ENCODE measurements at regions not wholly inside any gene's neighbourhood (a gene's known extent, or its start where the extent isn't known, plus 50 kb on each side); places are given as distances from the start of the nearest gene placed in this dataset.
"Not testable (repeated sequence)": the region's sequence is repeated elsewhere in the genome, so short reads cannot be mapped to it uniquely, and the experiment has no call there.

- no peak for DNase-seq
Measured at GRCh38 chr3:94414418-94414817, 351.6 kb downstream of the NSUN3 start.

GRCh38 chr3:94416768-94417167 lies 353.9 kb downstream of the NSUN3 start:
- no peak for DNase-seq

- DNase-seq = no peak
Measured at GRCh38 chr3:94417963-94418455, 355.1 kb downstream of the NSUN3 start.

- no peak for DNase-seq
Measured at GRCh38 chr3:94420931-94421330, 358.1 kb downstream of the NSUN3 start.

- no peak for DNase-seq
Measured at GRCh38 chr3:94423578-94423977, 360.7 kb downstream of the NSUN3 start.

GRCh38 chr3:94429517-94429916 lies 366.7 kb downstream of the NSUN3 start:
- no peak for DNase-seq

GRCh38 chr3:94431876-94432570 lies 369.2 kb downstream of the NSUN3 start:
- no peak for DNase-seq

GRCh38 chr3:94433811-94434210 lies 370.9 kb downstream of the NSUN3 start:
- no peak for DNase-seq

GRCh38 chr3:94440767-94441493 lies 378.1 kb downstream of the NSUN3 start:
- peak; percentile 66 for DNase-seq

GRCh38 chr3:94441494-94441847 lies 378.6 kb downstream of the NSUN3 start:
- no peak for DNase-seq

GRCh38 chr3:94453864-94454263 lies 391.0 kb downstream of the NSUN3 start:
- peak; percentile 88 for DNase-seq

- no peak for DNase-seq
Measured at GRCh38 chr3:94459167-94459566, 396.3 kb downstream of the NSUN3 start.

- DNase-seq = no peak
Measured at GRCh38 chr3:94460931-94461330, 398.1 kb downstream of the NSUN3 start.

GRCh38 chr3:94462931-94463330 lies 400.1 kb downstream of the NSUN3 start:
- no peak for DNase-seq

GRCh38 chr3:94472511-94472910 lies 409.6 kb downstream of the NSUN3 start:
- DNase-seq = no peak

GRCh38 chr3:94481226-94481898 lies 418.5 kb downstream of the NSUN3 start:
- DNase-seq = no peak

- no peak for DNase-seq
Measured at GRCh38 chr3:94482686-94483085, 419.8 kb downstream of the NSUN3 start.

GRCh38 chr3:94483403-94483802 lies 420.5 kb downstream of the NSUN3 start:
- DNase-seq = no peak

GRCh38 chr3:94494992-94495391 lies 432.1 kb downstream of the NSUN3 start:
- no peak for DNase-seq

- DNase-seq = no peak
Measured at GRCh38 chr3:94500146-94500545, 437.3 kb downstream of the NSUN3 start.

GRCh38 chr3:94507354-94507753 lies 444.5 kb downstream of the NSUN3 start:
- not testable (repeated sequence) for DNase-seq

- no peak for DNase-seq
Measured at GRCh38 chr3:94512876-94513275, 450.0 kb downstream of the NSUN3 start.

- no peak for DNase-seq
Measured at GRCh38 chr3:94513600-94513999, 450.7 kb downstream of the NSUN3 start.

- DNase-seq = no peak
Measured at GRCh38 chr3:94515983-94516382, 453.1 kb downstream of the NSUN3 start.
